ENCODE measurements at regions not wholly inside any gene's neighbourhood (a gene's known extent, or its start where the extent isn't known, plus 50 kb on each side); places are given as distances from the start of the nearest gene placed in this dataset.
"Not testable (repeated sequence)": the region's sequence is repeated elsewhere in the genome, so short reads cannot be mapped to it uniquely, and the experiment has no call there.

GRCh38 chr2:176872406-176872805 is 340.2 kb upstream of the HNRNPA3 start:
- Histone ChIP-seq H3K27me3 (replicated peaks; ENCODE audit: insufficient read depth) (no peaks in the 10 kb centered on the region), H3K9me3 (no peaks in the 10 kb centered on the region), H3K4me3 (no peak overlapping the region), H3K4me1 (ENCODE audit: control insufficient read depth in 1 of 2, low read depth in 2 of 2) (no peaks in the 10 kb centered on the region), H3K27ac (no peak overlapping the region), H3K36me3 (no peaks in the 10 kb centered on the region)
- TF ChIP-seq CTCF (IDR thresholded peaks at IDR 0.05) = no peak
- no peak for DNase-seq (ENCODE audit: low spot score)
- ATAC-seq (ENCODE audit: insufficient number of reproducible peaks, low FRiP score, low read depth) = no peak

- ATAC-seq (ENCODE audit: insufficient number of reproducible peaks, low FRiP score, low read depth) = no peak
Observed at GRCh38 chr2:176873403-176873802, 339.2 kb upstream of the HNRNPA3 start.

GRCh38 chr2:176876493-176877103 is 336.0 kb upstream of the HNRNPA3 start:
- Histone ChIP-seq H3K4me1 (ENCODE audit: control insufficient read depth in 1 of 2, low read depth in 2 of 2) (no peaks in the 10 kb centered on the region), H3K36me3 (no peaks in the 10 kb centered on the region), H3K27me3 (replicated peaks; ENCODE audit: insufficient read depth) (no peaks in the 10 kb centered on the region), H3K4me3 (no peak overlapping the region), H3K9me3 (no peaks in the 10 kb centered on the region), H3K27ac (no peak overlapping the region)
- DNase-seq (ENCODE audit: low spot score) (no peak), ATAC-seq (ENCODE audit: insufficient number of reproducible peaks, low FRiP score, low read depth) (no peak)
- TF ChIP-seq CTCF (IDR thresholded peaks at IDR 0.05) = no peak

More at GRCh38 chr2:176873403-176873802, 339.2 kb upstream of the HNRNPA3 start:
- H3K27ac ChIP-seq = no peak overlapping the region
- H3K36me3 ChIP-seq = no peaks in the 10 kb centered on the region
- no peak overlapping the region for H3K4me3 ChIP-seq
- no peak for DNase-seq (ENCODE audit: low spot score)
- H3K9me3 ChIP-seq = no peaks in the 10 kb centered on the region
- TF ChIP-seq CTCF (IDR thresholded peaks at IDR 0.05) = no peak
- no peaks in the 10 kb centered on the region for H3K27me3 ChIP-seq (replicated peaks; ENCODE audit: insufficient read depth)
- no peaks in the 10 kb centered on the region for H3K4me1 ChIP-seq (ENCODE audit: control insufficient read depth in 1 of 2, low read depth in 2 of 2)

GRCh38 chr2:176879426-176879995 is 333.1 kb upstream of the HNRNPA3 start:
- no peak overlapping the region for H3K4me3 ChIP-seq
- H3K27ac ChIP-seq = no peak overlapping the region
- H3K4me1 ChIP-seq (ENCODE audit: control insufficient read depth in 1 of 2, low read depth in 2 of 2) = no peaks in the 10 kb centered on the region

GRCh38 chr2:176882045-176882444 is 330.5 kb upstream of the HNRNPA3 start:
- H3K4me3 ChIP-seq; H3K9me3 ChIP-seq; H3K27ac ChIP-seq; ATAC-seq (ENCODE audit: insufficient number of reproducible peaks, low FRiP score, low read depth); H3K36me3 ChIP-seq; H3K27me3 ChIP-seq (replicated peaks; ENCODE audit: insufficient read depth); DNase-seq (ENCODE audit: low spot score); H3K4me1 ChIP-seq (ENCODE audit: control insufficient read depth in 1 of 2, low read depth in 2 of 2): not testable (repeated sequence)

More at GRCh38 chr2:176879426-176879995, 333.1 kb upstream of the HNRNPA3 start:
- ATAC-seq (ENCODE audit: insufficient number of reproducible peaks, low FRiP score, low read depth) (no peak), DNase-seq (ENCODE audit: low spot score) (no peak)
- H3K36me3 ChIP-seq = no peaks in the 10 kb centered on the region
- H3K27me3 ChIP-seq (replicated peaks; ENCODE audit: insufficient read depth) = no peaks in the 10 kb centered on the region
- TF ChIP-seq CTCF (IDR thresholded peaks at IDR 0.05) = no peak
- no peaks in the 10 kb centered on the region for H3K9me3 ChIP-seq

Data from thoracic aorta (tissue), 2 donors.